ENCODE measurements at regions not wholly inside any gene's neighbourhood (a gene's known extent, or its start where the extent isn't known, plus 50 kb on each side); places are given as distances from the start of the nearest gene placed in this dataset.
"Not testable (repeated sequence)": the region's sequence is repeated elsewhere in the genome, so short reads cannot be mapped to it uniquely, and the experiment has no call there.

DNA sequence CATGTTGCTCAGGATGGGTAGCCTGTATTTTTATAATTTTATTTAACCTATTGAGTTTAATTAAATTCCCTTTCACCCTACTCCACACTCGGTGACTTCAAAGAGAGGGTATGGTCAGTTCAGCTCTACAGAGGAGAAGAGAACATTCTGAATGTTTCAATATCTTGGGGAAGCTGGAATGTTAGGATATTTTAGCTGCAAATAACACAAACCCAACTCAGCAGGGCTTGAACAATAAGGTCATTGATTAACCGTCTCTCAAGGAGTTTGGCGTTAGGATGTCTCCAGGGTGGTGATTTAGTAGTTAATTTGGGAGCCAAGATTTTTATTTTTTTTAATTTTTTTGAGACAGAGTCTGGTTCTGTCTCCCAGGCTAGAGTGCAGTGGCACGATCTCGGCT is 143.6 kb upstream of the SALL4 start:
- Mint-ChIP-seq H3K4me1 (ENCODE audit: low read depth, unreplicated experiment) (no peaks in the 10 kb centered on the region), H3K27ac (ENCODE audit: unreplicated experiment) (no peak overlapping the region), H3K36me3 (ENCODE audit: unreplicated experiment) (no peaks in the 10 kb centered on the region), H3K9me3 (ENCODE audit: unreplicated experiment) (no peaks in the 10 kb centered on the region), H3K27me3 (ENCODE audit: unreplicated experiment) (peaks cover 3% of the 10 kb centered on the region), H3K4me3 (ENCODE audit: unreplicated experiment) (no peak overlapping the region)
- no peak for DNase-seq
- TF ChIP-seq, protein P1, sequence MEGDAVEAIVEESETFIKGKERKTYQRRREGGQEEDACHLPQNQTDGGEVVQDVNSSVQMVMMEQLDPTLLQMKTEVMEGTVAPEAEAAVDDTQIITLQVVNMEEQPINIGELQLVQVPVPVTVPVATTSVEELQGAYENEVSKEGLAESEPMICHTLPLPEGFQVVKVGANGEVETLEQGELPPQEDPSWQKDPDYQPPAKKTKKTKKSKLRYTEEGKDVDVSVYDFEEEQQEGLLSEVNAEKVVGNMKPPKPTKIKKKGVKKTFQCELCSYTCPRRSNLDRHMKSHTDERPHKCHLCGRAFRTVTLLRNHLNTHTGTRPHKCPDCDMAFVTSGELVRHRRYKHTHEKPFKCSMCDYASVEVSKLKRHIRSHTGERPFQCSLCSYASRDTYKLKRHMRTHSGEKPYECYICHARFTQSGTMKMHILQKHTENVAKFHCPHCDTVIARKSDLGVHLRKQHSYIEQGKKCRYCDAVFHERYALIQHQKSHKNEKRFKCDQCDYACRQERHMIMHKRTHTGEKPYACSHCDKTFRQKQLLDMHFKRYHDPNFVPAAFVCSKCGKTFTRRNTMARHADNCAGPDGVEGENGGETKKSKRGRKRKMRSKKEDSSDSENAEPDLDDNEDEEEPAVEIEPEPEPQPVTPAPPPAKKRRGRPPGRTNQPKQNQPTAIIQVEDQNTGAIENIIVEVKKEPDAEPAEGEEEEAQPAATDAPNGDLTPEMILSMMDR (IDR thresholded peaks at IDR 0.05; ENCODE audit: partially characterized antibody, unreplicated experiment) = no peak

DNA sequence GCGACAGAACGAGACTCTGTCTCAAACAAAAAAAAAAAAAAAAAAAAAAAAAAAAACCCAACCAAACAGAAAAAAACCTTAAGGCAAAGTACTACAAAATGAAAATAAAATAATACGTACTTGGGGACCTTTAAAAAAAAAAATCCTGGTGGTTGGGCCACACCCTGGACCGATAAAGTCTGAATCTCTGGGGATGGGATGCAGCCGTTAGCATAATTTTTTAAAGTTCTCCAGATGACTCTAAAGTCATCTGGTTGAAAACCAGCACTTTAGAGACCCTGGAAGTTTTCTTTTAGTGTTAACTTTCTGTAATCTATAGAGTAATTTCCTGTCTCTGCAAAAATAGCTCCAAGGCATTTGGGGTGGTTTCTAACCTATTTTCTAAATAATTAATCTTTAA is 142.9 kb upstream of the SALL4 start:
- no peak for DNase-seq
- H3K4me3 Mint-ChIP-seq (ENCODE audit: unreplicated experiment) = no peak overlapping the region
- no peaks in the 10 kb centered on the region for H3K9me3 Mint-ChIP-seq (ENCODE audit: unreplicated experiment)
- H3K36me3 Mint-ChIP-seq (ENCODE audit: unreplicated experiment) = no peaks in the 10 kb centered on the region
- peaks cover 3% of the 10 kb centered on the region for H3K27me3 Mint-ChIP-seq (ENCODE audit: unreplicated experiment)
- TF ChIP-seq, protein P1 (IDR thresholded peaks at IDR 0.05; ENCODE audit: partially characterized antibody, unreplicated experiment) = no peak
- H3K4me1 Mint-ChIP-seq (ENCODE audit: low read depth, unreplicated experiment) = no peaks in the 10 kb centered on the region
- no peak overlapping the region for H3K27ac Mint-ChIP-seq (ENCODE audit: unreplicated experiment)

DNA sequence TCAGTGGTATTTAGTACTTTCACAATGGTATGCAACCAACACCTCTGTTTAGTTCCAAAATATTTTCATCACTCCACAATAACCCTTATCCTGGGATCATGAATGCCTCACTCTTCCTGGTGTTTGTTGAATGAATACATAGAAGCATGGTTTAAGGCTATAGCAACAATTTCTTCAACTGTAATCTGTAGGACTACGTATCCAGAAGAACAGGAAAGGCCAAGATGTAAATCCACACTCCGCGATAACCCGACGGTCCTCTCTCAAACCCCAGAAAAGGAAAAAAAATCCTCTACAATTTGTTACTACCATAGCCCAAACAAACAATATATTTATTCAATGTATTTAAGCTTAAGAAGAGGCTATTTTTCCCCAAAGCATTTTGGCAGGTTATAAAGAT is 141.4 kb upstream of the SALL4 start:
- no peaks in the 10 kb centered on the region for H3K9me3 Mint-ChIP-seq (ENCODE audit: unreplicated experiment)
- TF ChIP-seq, protein P1 (IDR thresholded peaks at IDR 0.05; ENCODE audit: partially characterized antibody, unreplicated experiment) = no peak
- H3K36me3 Mint-ChIP-seq (ENCODE audit: unreplicated experiment) = no peaks in the 10 kb centered on the region
- no peak for DNase-seq
- H3K4me1 Mint-ChIP-seq (ENCODE audit: low read depth, unreplicated experiment) = no peaks in the 10 kb centered on the region
- no peak overlapping the region for H3K27ac Mint-ChIP-seq (ENCODE audit: unreplicated experiment)
- H3K4me3 Mint-ChIP-seq (ENCODE audit: unreplicated experiment) = no peak overlapping the region
- H3K27me3 Mint-ChIP-seq (ENCODE audit: unreplicated experiment) = peaks cover 3% of the 10 kb centered on the region

DNA sequence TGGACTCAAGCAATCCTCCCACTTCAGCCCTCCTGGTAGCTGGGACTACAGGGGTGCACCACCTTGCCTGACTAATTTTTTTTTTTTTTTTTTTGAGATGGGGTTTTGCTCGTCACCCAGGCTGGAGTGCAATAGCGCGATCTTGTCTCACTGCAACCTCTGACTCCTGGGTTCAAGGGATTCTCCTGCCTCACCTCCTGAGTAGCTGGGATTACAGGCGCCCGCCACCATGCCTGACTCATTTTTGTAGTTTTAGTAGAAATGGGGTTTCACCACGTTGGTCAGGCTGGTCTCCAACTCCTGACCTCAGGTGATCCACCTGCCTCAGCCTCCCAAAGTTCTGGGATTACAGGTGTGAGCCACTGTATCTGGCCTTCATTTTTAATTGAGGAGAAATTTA is 141.0 kb upstream of the SALL4 start:
- not testable (repeated sequence) for H3K9me3 Mint-ChIP-seq (ENCODE audit: unreplicated experiment); H3K36me3 Mint-ChIP-seq (ENCODE audit: unreplicated experiment); H3K27ac Mint-ChIP-seq (ENCODE audit: unreplicated experiment); H3K4me3 Mint-ChIP-seq (ENCODE audit: unreplicated experiment); H3K4me1 Mint-ChIP-seq (ENCODE audit: low read depth, unreplicated experiment); H3K27me3 Mint-ChIP-seq (ENCODE audit: unreplicated experiment); DNase-seq

DNA sequence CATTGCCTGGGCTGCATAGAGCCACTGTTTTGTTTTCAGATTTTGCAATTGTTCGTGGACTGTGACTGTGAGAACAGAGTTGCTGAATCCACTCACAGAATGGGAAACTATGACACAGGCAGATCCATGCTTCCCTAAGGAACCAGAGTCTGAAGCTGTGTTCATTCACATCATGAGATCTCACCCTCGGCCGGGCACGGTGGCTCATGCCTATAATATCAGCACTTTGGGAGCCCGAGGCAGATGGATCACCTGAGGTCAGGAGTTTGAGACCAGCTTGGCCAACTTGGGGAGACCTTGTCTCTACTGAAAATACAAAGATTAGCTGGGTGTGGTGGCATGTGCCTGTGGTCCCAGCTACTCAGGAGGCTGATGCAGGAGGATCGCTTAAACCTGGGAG is 139.2 kb upstream of the SALL4 start:
- Mint-ChIP-seq H3K36me3 (ENCODE audit: unreplicated experiment) (no peaks in the 10 kb centered on the region), H3K27ac (ENCODE audit: unreplicated experiment) (no peak overlapping the region), H3K4me3 (ENCODE audit: unreplicated experiment) (no peak overlapping the region), H3K9me3 (ENCODE audit: unreplicated experiment) (no peaks in the 10 kb centered on the region), H3K4me1 (ENCODE audit: low read depth, unreplicated experiment) (no peaks in the 10 kb centered on the region), H3K27me3 (ENCODE audit: unreplicated experiment) (peaks cover 3% of the 10 kb centered on the region)
- TF ChIP-seq, protein P1 (IDR thresholded peaks at IDR 0.05; ENCODE audit: partially characterized antibody, unreplicated experiment) = no peak
- no peak for DNase-seq

DNA sequence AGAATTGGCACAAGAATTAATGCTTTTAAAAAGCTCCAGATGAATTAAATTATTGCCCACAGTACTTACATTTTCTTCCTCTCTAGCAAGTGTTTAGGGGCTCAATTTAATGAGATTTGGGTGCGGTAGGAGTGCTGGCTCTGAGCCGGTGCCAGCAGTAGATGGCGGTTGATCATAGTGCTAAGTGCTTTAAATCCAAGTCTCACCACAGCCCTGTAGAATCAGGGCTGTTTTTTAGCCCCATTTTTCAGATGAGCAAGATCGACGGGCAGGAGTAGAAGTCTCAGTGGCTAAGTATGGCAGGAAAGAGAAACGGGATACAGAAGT is 136.9 kb upstream of the SALL4 start:
- H3K36me3 Mint-ChIP-seq (ENCODE audit: unreplicated experiment) = no peaks in the 10 kb centered on the region
- H3K27ac Mint-ChIP-seq (ENCODE audit: unreplicated experiment) = no peak overlapping the region
- H3K4me1 Mint-ChIP-seq (ENCODE audit: low read depth, unreplicated experiment) = peaks cover 2% of the 10 kb centered on the region
- no peak overlapping the region for H3K4me3 Mint-ChIP-seq (ENCODE audit: unreplicated experiment)
- H3K9me3 Mint-ChIP-seq (ENCODE audit: unreplicated experiment) = no peaks in the 10 kb centered on the region
- peaks cover 3% of the 10 kb centered on the region for H3K27me3 Mint-ChIP-seq (ENCODE audit: unreplicated experiment)
- TF ChIP-seq, protein P1 (IDR thresholded peaks at IDR 0.05; ENCODE audit: partially characterized antibody, unreplicated experiment) = no peak
- DNase-seq = no peak

Data from glutamatergic neuron (in vitro differentiated cells).